ENCODE measurements at regions not wholly inside any gene's neighbourhood (a gene's known extent, or its start where the extent isn't known, plus 50 kb on each side); places are given as distances from the start of the nearest gene placed in this dataset.

- no peaks in the 10 kb centered on the region for H3K36me3 ChIP-seq
- 96% methylated on average over 1 of the region's 1 CpG for WGBS, 2 donors
- H3K4me3 ChIP-seq = no peak overlapping the region
- H3K4me1 ChIP-seq = peaks cover 0 to 11% (median 3%) of the 10 kb centered on the region in 4 donors
- H3K27me3 ChIP-seq = no peaks in the 10 kb centered on the region
- no peak for DNase-seq (ENCODE audit: low spot score in 2 of 2)
- TF ChIP-seq EP300 (IDR thresholded peaks at IDR 0.05) = no peak
- no peak for TF ChIP-seq CTCF (IDR thresholded peaks at IDR 0.05)
- TF ChIP-seq POLR2A (IDR thresholded peaks at IDR 0.05) = no peak
- no peak overlapping the region for H3K27ac ChIP-seq
- no peaks in the 10 kb centered on the region for H3K9me3 ChIP-seq
Measured at GRCh38 chr6:104324301-104324700, 535.4 kb downstream of the HACE1 start.

- WGBS, 2 donors = 63 to 70% methylated on average over 5 of the region's 5 CpGs
- H3K36me3 ChIP-seq = no peaks in the 10 kb centered on the region
- H3K9me3 ChIP-seq = no peaks in the 10 kb centered on the region
- H3K4me3 ChIP-seq = no peak overlapping the region
- H3K27ac ChIP-seq = no peak overlapping the region
- no peak for DNase-seq (ENCODE audit: low spot score in 2 of 2)
- peaks cover 0 to 11% (median 3%) of the 10 kb centered on the region in 4 donors for H3K4me1 ChIP-seq
- no peaks in the 10 kb centered on the region for H3K27me3 ChIP-seq
- TF ChIP-seq EP300 (IDR thresholded peaks at IDR 0.05) (no peak), CTCF (IDR thresholded peaks at IDR 0.05) (no peak), POLR2A (IDR thresholded peaks at IDR 0.05) (no peak)
Measured at GRCh38 chr6:104322841-104323240, 536.9 kb downstream of the HACE1 start.

- no peak for DNase-seq (ENCODE audit: low spot score in 2 of 2)
- Histone ChIP-seq H3K9me3 (no peaks in the 10 kb centered on the region), H3K27ac (no peak overlapping the region), H3K4me1 (peaks cover 0 to 11% (median 3%) of the 10 kb centered on the region in 4 donors), H3K36me3 (no peaks in the 10 kb centered on the region), H3K4me3 (no peak overlapping the region), H3K27me3 (no peaks in the 10 kb centered on the region)
- TF ChIP-seq POLR2A (IDR thresholded peaks at IDR 0.05) = no peak
- TF ChIP-seq CTCF (IDR thresholded peaks at IDR 0.05) = no peak
- TF ChIP-seq EP300 (IDR thresholded peaks at IDR 0.05) = no peak
- WGBS, 2 donors = 90 to 94% methylated on average over 1 of the region's 1 CpG
Measured at GRCh38 chr6:104321301-104321700, 538.4 kb downstream of the HACE1 start.

- WGBS, 2 donors = 53 to 63% methylated on average over 4 of the region's 4 CpGs
- TF ChIP-seq EP300 (IDR thresholded peaks at IDR 0.05) (no peak), POLR2A (IDR thresholded peaks at IDR 0.05) (no peak), CTCF (IDR thresholded peaks at IDR 0.05) (no peak)
- H3K4me1 ChIP-seq = peaks cover 0 to 9% (median 3%) of the 10 kb centered on the region in 4 donors
- no peak overlapping the region for H3K27ac ChIP-seq
- H3K36me3 ChIP-seq = no peaks in the 10 kb centered on the region
- no peaks in the 10 kb centered on the region for H3K9me3 ChIP-seq
- no peak for DNase-seq (ENCODE audit: low spot score in 2 of 2)
- no peaks in the 10 kb centered on the region for H3K27me3 ChIP-seq
- H3K4me3 ChIP-seq = no peak overlapping the region
Measured at GRCh38 chr6:104320896-104321295, 538.8 kb downstream of the HACE1 start.

GRCh38 chr6:104312851-104313250 lies 546.9 kb downstream of the HACE1 start:
- H3K27me3 ChIP-seq = no peaks in the 10 kb centered on the region
- no peak for DNase-seq (ENCODE audit: low spot score in 2 of 2)
- no peaks in the 10 kb centered on the region for H3K36me3 ChIP-seq
- H3K4me1 ChIP-seq = no peaks in the 10 kb centered on the region
- no peak overlapping the region for H3K4me3 ChIP-seq
- no peak overlapping the region for H3K27ac ChIP-seq
- H3K9me3 ChIP-seq = no peaks in the 10 kb centered on the region
- 91 to 92% methylated on average over 3 of the region's 3 CpGs for WGBS, 2 donors
- TF ChIP-seq EP300 (IDR thresholded peaks at IDR 0.05) (no peak), POLR2A (IDR thresholded peaks at IDR 0.05) (no peak), CTCF (IDR thresholded peaks at IDR 0.05) (no peak)

Data from tibial nerve (tissue), 4 donors.